HG02588 (cell line): ENCODE measurements at regions not wholly inside any gene's neighbourhood (a gene's known extent, or its start where the extent isn't known, plus 50 kb on each side); places are given as distances from the start of the nearest gene placed in this dataset.
"Not testable (repeated sequence)": the region's sequence is repeated elsewhere in the genome, so short reads cannot be mapped to it uniquely, and the experiment has no call there.

Source experiments
- ATAC-seq: cut with Tn5 transposase; IDR thresholded peaks from one replicate; pipeline ENCODE4 v1.9.1; 2021; ENCODE audit warnings: mild to moderate bottlenecking, moderate library complexity; ENCODE audit not compliant: unreplicated experiment

DNA sequence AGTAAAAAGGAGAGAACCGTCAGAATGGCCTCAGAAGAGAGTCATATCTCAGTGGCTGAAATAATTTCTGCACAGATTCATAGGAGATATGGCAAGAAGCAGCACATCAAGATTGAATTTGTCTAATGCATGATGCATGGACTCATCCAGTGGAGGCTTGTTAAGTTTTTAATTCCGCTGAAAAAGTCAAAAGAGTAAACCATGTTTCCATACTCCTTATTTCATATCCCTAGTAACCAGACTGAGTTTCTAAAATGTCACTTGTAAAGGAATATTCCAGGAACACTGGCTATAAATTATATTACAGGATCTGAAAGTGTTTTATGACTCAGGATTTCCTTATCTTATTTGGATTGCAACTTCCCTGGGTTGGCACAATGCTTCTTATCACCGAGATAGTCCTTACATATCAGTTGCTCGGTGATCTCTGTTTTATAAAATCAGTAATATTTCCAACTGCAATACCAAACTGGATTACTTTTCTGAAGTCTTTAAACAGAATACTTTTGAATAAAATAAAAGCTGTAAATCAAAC, 180.2 kb upstream of the TSC22D1 start:
- ATAC-seq = no peak

DNA sequence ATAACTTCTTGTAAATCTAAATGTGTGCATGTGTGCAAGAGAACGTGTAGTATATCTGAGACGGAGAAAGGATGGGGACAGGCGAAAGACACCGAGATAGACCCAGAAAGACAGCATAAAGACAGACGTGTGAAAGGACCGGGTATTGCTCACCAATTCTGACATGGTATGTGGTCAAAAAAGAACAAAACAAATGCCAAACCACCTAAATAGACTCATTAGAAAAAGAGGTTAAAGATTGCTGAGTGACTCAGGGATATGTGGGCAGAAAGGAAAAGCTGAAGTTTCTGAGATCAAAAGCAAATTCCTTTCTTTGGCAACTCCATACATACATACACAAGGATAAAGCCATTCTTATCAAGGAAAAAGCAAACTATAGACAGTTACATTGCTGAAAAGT, 179.7 kb upstream of the TSC22D1 start:
- no peak for ATAC-seq

DNA sequence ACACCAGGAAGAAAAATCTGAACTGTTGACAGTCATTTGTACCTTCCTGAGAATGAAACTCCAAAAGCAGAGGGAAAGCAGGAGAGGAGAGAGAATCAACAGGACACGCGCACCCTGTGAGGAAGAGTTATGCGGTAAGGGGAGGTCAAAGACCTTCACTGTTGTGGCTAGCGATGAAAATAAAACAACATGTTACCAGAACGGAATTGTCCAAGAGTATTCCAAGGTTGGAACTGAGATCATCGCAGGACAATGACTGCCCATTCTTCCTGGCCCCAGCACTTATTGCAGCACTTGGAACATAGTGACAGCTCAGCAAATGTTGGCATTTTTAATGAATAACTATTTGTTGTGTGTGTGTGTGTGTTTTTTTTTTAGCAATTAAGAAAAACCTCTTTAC, 176.0 kb upstream of the TSC22D1 start:
- ATAC-seq = no peak

DNA sequence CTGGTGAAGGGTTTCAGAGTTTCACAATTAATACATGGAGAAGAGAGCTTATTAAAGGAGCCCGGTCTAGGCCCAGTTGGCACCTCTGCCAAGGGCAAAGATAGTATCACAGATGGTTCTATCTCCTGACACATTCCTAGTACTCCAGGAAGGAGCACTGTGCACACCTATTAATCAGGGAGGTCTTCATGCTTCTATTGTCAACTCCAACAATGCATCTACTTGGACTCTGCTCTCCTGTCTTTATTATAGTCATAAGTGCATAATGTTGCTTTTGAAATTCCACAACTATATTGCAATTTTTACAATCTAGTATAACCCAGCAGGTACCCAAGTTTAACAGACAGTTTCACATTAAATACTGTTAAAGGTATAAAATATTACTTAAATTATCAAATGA, 174.5 kb upstream of the TSC22D1 start:
- no peak for ATAC-seq

DNA sequence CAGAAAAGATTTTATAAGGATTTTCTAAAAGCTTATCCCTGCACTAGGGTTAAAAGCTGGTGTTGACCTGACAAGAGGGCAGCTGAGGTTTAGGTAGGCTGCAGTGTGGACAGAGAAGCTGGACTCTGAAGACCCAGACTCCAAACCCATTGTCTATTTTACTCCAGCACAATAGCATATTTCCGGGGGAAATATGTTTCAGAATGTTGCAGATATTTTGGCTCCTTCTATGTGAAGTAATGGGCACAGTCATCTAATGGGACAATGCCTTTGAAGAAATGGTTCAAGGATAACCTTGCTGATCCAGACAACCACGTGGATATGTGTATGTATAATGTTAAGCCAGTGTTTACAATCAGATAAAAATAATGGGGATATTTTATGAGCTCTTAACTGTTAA, 173.8 kb upstream of the TSC22D1 start:
- no peak for ATAC-seq

DNA sequence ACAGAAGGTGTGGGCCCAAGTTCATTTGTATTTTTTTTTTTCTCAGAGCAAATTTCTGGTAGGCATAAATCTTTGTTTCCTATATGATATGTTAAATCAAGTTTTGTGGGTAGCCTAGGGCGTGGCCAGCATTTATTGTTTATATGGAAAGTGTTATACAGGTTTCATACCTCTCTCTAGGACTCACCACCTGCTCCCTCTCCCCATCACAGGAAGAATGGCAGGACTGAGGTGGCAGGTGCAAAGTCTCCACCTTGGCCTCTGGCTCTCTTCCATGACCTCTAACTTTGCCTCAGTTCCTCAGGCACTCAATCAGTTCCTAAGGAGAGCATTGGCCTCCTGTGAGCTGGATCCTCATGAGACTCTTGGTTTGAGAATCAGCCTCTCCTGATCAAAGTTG, 172.3 kb upstream of the TSC22D1 start:
- ATAC-seq = no peak

DNA sequence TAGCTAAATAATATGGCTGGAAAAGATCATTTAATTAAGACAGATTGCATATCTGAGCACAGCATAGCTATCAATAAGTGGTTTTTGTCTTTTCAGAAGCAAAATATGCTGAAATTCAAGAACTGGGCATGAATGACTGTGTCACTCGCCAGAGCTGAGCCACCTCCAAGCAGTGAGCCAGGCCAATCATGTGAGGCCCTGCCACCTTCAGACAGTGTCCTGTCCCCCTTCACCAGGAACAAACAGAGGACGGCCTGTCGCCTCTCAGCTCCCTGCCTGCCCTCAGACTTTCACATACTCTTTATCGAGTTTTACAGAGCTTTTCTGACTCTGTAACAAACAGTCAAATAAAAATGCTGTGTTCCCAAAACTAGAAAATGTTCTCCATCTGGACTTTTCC, 171.0 kb upstream of the TSC22D1 start:
- ATAC-seq = no peak

DNA sequence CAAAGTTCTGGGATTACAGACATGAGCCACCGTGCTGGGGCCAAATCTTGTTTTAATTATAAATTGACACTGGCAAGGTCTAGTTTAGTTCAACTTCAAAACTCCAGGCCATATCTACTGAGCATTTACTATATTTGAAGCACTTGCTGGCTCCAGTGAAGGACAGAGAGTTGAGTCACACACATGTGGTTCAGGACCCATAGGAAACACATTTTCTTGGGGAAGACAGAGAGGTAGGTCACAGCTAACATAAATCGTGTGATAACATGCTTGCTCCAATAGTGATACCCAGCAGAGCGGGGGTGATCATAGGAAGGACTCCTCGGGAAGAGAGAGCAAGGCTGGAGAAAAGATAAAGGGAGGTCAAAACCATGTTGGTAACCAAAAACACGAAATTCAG, 170.6 kb upstream of the TSC22D1 start:
- no peak for ATAC-seq

DNA sequence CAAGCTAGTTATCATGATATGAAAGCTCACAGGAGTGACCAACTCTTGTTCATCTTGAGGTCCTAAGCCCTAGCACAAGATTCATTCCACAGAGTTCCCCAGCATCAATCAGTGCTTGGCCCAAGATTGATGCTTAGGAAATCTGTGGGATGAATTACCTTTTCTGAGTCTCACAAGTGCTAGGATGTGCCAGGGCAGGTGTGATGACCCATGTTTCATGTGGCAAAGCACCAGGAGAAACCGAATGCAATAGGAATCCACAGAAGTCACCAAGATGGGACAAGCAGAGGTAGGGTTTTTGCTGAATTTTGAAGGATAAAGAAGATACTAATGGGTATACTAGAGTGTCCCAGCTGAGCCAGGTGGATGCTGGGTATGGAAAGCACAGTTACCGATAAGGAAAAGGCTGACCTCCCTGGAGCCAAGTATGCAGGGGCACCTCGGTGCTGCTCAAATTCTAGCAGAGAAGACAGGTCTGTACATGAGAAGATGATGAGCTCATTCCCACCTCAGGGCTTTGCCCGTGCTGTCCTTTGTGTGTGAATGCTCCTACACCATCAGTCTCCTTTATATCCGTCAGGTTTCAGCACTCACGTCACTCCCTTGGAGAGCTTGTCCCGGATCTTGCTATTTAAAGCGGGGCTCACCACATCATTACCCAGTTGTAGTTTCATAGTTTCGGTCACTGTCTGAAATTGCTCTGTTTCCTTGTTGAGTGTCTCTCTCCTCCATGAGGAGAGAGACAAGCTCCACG, 168.9 kb upstream of the TSC22D1 start:
- ATAC-seq = no peak

DNA sequence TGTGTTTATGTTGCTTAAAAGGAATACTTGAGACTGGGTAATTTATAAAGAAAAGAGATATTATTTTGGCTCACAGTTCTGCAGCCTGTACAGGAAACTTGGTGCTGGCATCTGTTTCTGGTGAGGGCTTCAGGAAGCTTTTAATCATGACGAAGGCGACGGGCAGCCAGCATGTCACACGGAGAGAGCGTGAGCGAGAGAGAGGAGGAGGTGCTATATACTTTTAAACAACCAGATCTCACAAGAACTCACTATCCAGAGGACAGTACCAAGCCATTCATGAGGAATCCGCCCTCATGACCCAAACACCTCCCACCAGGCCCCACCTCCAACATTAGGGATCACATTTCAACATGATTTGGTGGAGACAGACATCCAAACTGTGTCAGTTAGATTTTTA, 163.4 kb upstream of the TSC22D1 start:
- ATAC-seq = no peak

DNA sequence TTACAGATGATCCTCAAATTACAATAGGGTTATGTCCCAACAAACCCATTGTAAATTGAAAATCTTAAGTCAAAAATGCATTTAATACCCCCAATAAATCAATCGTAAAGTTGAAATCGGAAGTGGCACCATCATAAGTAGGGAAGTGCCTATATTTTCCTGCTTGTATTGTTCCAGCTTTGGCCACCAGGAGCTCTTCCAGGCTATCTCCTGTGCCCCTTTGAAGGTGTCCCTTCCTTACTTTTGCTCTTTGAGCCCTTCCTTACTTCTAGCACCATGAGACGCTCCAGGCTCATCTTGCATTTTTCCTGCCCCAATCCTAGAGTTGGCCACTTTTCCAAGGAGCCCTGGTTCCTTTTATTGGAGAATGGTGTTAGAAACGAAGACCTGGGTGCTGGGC, 163.0 kb upstream of the TSC22D1 start:
- ATAC-seq = no peak

DNA sequence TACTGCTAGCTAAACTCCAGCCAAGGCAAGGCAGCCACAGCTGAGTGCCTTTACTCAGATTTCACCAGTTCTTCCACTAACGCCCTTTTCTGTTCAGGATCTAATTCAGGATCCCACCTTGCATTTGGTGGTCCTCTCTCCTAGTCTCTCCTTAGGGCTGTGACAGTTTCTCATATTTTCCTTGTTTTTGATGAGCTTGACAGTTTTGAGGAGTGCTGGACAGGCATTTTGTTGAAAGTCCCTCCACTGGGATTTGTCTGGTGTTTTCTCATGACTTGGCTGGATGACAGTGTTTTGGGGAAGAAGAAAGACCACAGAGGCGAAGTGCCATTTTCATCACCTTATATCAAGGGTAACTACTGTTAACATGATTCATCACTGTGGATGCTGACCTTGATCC, 162.3 kb upstream of the TSC22D1 start:
- no peak for ATAC-seq

DNA sequence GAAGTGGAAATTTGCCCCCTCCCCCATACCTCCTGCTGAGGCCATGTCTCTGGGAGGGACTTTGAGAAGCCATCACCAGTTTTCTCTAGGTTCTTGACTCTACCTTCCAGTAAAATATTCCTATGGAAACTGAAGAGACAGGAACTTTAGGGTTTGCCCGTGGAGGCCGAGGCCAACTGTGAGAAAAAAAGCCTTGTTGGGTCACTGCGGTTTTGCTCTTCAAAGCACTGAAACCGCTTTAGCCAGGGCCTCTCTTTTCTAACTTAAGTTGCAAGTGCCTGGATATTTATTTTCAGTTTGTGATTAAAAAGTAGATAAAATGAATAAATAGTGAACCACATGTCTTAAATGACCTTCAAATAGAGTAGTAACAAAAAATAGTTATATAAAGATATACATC, 159.7 kb upstream of the TSC22D1 start:
- ATAC-seq = no peak

DNA sequence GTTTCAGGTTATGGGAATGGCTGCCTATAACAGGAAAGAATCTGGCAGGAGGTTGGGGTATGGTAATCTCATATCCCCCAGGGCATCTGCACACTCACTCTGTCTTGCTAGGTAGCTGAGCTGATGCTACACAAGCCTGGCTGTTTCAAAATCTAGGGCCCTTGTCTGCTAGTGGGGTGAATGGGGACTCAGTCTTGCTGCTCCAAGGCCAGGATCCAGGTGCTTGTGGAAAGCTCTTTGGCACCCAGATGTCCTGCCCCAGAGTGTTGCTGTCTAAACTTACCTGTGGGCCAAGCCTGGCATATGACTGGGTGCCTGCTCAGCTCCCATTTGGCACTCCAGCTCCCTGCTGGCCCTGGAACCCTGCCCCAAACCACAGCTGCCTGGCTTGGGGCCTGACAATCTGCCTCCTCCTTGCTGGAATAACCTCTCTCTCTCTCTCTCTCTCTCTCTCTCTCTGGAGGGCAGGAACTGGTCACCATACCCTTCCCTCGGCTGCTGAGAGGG, 158.1 kb upstream of the TSC22D1 start:
- ATAC-seq = no peak

DNA sequence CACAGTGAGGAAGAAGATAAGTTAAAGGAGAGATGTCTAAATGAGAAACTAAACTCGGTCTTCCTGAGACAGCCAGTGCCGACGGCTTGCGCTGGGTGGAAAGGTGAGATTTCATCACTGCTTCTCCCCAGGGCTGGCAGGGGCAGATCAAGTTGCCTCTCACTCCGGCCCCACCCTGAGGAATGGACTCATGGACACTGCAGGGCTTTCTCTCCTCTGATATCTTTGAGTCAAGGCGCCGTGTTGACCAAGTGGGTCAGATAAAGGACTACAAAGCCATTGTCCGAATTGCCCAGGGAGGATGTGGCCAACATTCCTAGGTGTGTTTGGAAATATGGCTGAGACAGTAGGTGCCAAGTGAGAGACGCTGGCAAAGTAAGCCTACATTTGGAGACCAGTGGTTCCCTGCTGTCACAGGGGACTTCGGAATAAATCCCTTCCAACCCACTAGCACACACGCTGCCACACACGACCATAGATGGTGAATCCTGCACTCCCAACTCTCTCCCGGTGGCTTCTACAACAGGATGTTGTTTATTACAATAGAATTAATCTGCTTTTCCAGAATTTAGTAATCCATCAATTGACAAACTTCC, 156.5 kb upstream of the TSC22D1 start:
- no peak for ATAC-seq

DNA sequence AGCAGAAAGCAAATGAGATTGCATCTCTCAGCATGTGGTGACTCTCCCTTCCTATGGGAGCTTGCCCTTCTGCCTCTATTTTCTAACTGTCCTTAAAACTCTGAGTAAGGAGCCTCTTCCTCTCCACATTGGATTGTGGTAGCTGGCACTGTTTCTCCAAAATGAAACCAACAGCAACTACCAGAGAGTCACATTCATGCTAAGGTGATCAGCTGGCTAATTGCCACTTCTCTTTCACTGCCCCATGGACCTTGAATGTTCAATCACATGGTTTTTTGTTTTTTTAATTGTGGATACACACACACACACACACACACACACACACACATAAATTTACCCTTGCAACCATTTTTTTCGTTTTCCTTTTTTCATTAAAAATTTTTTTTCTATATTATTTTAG, 154.7 kb upstream of the TSC22D1 start:
- ATAC-seq = no peak

DNA sequence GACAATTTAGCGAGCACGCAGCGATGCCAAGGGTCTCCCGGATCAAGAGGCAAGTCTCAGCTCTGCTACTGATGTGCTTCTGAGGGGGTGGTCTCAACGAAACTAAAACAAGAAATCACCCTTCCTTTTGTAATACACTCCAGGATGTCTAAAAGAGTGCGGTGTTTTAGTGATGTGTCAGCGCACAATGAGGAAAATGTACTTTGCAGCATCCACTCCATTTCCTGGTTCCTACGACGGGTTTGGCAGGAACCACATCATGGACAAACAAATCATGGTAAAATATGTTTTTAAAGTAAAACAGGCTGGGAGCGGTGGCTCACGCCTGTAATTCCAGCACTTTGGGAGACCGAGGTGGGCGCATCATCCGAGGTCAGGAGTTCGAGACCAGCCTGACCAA, 154.0 kb upstream of the TSC22D1 start:
- no peak for ATAC-seq

DNA sequence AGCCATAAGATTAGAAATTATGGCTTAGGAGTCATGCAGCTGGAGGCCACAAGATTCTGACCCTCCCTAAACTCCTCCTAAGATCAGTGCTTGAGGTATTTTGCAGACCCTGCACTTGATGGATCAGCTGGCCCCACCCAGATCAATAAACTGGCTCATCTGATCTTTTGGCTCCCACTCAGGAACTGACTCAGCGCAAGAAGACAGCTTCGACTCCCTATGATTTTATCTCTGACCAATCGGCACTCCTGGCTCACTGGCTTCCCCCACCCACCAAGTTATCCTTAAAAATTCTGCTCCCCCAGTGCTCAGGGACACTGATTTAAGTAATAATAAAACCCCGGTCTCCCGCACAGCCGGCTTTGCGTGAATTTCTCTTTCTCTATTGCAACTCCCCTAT, 151.5 kb upstream of the TSC22D1 start:
- ATAC-seq = not testable (repeated sequence)

DNA sequence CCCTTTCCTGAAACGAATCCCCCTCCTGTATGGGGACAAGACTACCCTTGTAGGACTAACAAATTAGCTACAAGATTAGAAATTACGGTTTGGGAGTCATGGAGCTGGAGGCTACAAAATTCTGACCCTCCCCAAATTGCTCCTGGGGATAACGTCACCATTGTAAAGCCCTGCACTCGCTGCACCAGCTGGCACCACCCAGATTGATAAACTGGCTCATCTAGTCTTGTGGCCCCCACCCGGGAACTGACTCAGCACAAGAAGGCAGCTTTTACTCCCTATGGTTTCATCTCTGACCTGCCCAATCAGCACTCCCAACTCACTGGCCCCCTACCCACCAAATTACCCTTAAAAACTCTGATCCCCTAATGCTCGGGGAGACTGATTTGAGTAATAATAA, 150.6 kb upstream of the TSC22D1 start:
- no peak for ATAC-seq

DNA sequence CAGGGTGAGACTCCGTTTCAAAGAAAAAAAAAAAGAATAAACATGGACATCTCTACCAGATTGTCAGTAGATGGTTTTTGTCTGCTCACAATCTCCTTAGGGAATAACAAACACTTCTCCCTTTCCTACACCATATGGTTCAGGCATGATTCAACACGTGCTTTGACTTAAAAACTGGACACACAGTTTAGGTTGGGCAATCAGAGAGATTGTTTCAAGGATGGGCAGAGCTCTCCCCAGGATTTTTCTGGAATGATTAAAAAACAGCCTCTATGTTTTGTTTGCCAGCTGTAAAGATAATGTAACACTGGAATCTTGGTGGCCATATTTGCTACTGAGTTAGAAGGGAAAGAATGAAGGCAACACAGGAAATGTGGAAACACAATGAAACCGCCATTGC, 150.1 kb upstream of the TSC22D1 start:
- no peak for ATAC-seq

DNA sequence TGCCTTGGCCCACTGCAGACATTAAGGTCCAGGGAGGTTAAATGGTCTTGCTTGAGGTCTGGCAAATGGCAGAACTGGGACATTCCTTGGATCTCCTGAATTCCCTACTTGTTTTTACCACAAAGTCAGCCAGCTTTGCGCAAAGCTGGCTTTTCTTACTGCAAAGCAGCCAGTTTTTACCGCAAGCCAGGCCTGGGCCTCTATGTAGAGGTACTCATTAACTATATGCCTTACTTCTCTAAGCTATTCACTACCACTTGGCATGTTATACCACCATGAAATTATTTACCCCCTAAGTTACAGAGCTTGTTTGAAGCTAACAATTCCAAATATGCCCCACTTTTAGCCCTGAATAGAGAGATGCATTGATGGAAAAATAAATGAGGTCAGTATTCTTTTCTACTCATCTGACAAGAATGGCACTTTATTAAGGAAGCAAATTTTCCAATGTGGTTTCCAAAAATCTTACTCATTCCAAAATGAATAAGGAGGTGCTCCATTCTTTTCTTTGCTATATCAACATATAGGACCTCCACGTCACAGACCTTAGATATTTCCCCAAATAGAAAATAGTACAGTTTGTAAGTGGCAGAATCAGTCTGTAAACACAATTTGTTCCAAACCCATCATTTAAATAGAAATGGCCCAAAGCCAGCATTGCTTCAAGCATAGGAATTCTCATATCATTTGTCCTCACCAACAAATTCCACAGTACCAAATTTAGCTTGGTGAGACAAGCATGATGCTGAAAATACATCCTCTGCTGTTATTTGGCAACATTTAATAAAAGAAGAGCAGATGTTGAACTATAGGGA, 143.9 kb upstream of the TSC22D1 start:
- ATAC-seq = no peak

DNA sequence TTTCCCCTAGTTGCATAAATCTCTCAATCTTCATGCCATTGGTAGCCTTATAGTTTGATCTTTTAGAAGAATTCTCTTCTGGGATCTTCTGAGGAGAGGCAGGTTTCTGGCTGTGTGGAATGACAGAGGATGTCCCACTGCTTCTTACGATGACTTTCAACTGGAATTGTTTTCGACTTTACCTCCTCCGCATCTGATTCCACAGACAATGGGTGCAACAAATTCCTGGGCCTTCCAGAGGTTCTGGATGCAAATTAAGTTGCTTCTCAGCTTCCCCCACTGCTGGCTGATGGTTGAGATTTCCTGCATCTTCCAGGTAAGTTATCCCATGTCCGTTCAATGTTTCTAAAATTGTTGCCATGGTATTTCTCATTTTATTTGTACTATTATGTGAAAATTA, 142.3 kb upstream of the TSC22D1 start:
- no peak for ATAC-seq
